Upper lobe of right lung (tissue), 1 donor: ENCODE measurements at regions not wholly inside any gene's neighbourhood (a gene's known extent, or its start where the extent isn't known, plus 50 kb on each side); places are given as distances from the start of the nearest gene placed in this dataset.

Experiments
- ATAC-seq: fragments of 200-7000 bp; cut with Tn5 transposase; one replicate; pipeline ENCODE4 v1.9.1; 2020; ENCODE audit warnings: mild to moderate bottlenecking, moderate library complexity
- DNase-seq: peaks from one replicate; pipeline ENCODE4 v3.0.0-alpha.2; 2020
- H3K27ac ChIP-seq: fragments of 200-600 bp; one replicate; pipeline ENCODE4 v1.8.0; 2022
- H3K27me3 ChIP-seq: fragments of 200-600 bp; one replicate; pipeline ENCODE4 v1.8.0; 2022; ENCODE audit warnings: mild to moderate bottlenecking
- H3K36me3 ChIP-seq: fragments of 200-600 bp; one replicate; pipeline ENCODE4 v1.8.0; 2022
- H3K4me1 ChIP-seq: fragments of 200-600 bp; one replicate; pipeline ENCODE4 v1.8.0; 2022
- H3K4me3 ChIP-seq: fragments of 200-600 bp; one replicate; pipeline ENCODE4 v1.8.0; 2022; ENCODE audit warnings: mild to moderate bottlenecking
- H3K9me3 ChIP-seq: fragments of 200-600 bp; one replicate; pipeline ENCODE4 v1.8.0; 2022
- intact Hi-C: fragments of 100-400 bp; cut with DNase I; formaldehyde crosslinking; loops from one replicate; pipeline ENCODE4 v1.11.0; 2022
- TF ChIP-seq, protein P1 (sequence below): fragments of 200-600 bp; IDR thresholded peaks from one replicate; pipeline ENCODE4 v1.8.0; 2022; ENCODE audit warnings: antibody characterized with exemption
- donor health status: DM: no; HTN: yes; CAD: no; lungs with severe emphysema.

DNA sequence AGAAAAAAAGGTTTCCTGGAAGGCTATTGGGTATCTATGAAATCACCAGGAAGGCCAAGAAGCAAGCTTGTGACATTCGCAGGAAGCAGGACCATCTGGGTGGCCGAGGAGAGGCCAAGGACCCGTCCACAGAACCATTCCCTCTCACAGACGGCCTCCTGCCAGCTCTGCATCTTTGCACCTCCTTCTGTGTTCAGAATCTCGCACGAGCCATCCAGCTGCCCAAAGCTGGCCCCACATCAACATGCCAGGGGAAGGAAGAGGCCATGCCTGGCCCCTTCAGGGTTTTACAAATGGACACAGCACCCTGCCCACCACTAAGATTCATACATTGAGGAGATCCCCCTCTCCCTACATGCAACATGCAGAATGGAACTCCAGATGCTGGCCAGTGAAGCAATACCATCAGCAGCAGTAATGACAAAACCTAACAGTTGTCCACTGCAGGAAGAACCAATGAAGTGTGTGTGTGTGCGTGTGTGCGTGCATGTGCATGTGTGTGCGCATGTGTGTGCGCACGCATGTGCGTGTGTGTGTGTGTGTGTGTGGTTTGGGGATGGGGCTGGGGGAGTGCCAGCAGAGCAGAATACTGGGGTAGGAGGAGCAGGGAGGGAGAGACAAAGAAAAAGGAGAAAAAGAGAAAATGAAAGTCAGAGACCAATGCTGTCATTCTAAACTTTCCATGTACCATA lies 184.2 kb upstream of the FOXQ1 start:
- no peaks in the 10 kb centered on the region for H3K9me3 ChIP-seq
- TF ChIP-seq, protein P1, sequence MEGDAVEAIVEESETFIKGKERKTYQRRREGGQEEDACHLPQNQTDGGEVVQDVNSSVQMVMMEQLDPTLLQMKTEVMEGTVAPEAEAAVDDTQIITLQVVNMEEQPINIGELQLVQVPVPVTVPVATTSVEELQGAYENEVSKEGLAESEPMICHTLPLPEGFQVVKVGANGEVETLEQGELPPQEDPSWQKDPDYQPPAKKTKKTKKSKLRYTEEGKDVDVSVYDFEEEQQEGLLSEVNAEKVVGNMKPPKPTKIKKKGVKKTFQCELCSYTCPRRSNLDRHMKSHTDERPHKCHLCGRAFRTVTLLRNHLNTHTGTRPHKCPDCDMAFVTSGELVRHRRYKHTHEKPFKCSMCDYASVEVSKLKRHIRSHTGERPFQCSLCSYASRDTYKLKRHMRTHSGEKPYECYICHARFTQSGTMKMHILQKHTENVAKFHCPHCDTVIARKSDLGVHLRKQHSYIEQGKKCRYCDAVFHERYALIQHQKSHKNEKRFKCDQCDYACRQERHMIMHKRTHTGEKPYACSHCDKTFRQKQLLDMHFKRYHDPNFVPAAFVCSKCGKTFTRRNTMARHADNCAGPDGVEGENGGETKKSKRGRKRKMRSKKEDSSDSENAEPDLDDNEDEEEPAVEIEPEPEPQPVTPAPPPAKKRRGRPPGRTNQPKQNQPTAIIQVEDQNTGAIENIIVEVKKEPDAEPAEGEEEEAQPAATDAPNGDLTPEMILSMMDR = no peak
- no peak overlapping the region for H3K27ac ChIP-seq
- ATAC-seq (no peak), DNase-seq (no peak)
- no peaks in the 10 kb centered on the region for H3K27me3 ChIP-seq
- H3K36me3 ChIP-seq = no peaks in the 10 kb centered on the region
- intact Hi-C loops = no loop called here
- no peak overlapping the region for H3K4me3 ChIP-seq
- H3K4me1 ChIP-seq = no peaks in the 10 kb centered on the region

DNA sequence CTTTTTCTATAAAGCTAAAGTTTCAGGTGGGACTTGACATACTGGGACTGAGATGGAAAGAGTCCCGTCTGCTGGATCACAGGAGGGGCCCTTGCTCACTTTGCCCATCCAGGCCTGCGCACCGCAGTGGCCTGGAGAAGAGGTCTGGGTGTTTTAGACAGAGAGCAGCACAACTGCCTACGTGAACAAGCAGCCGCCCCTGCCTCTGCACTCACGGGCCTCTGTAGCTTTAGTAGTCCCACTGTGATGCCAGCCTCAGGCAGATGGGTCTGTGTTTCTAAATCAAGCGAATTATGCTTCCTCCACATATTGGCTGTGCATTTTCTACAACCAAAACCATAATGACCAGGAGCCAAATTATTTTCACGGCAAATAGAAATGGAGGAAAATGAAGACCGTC lies 184.8 kb upstream of the FOXQ1 start:
- H3K4me1 ChIP-seq = no peaks in the 10 kb centered on the region
- no peak overlapping the region for H3K27ac ChIP-seq
- DNase-seq (no peak), ATAC-seq (no peak)
- intact Hi-C loops = no loop called here
- no peaks in the 10 kb centered on the region for H3K36me3 ChIP-seq
- H3K9me3 ChIP-seq = no peaks in the 10 kb centered on the region
- no peak overlapping the region for H3K4me3 ChIP-seq
- TF ChIP-seq, protein P1 = no peak
- H3K27me3 ChIP-seq = no peaks in the 10 kb centered on the region

DNA sequence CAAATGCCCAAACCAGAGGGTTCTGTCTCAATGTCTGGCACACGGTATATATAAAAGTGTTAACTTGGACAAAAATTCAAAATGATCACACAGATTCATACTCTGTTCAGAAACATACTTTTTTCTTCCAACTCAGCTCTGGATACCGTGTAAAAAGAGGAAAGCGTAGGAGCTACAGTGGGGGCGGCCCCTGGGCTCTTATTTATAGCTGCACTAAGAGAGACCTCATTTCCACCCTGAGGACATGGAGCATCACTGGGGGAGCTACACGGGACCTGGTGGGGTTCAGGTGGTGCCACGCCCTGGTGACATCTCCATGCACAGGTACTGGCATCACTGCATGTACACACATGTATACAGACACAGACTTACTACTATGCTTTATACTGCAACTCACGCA lies 185.9 kb upstream of the FOXQ1 start:
- no peaks in the 10 kb centered on the region for H3K4me1 ChIP-seq
- H3K36me3 ChIP-seq = no peaks in the 10 kb centered on the region
- H3K9me3 ChIP-seq = no peaks in the 10 kb centered on the region
- TF ChIP-seq, protein P1 = no peak
- H3K4me3 ChIP-seq = no peak overlapping the region
- no peak for ATAC-seq
- no peak for DNase-seq
- intact Hi-C loops = no loop called here
- H3K27ac ChIP-seq = no peak overlapping the region
- no peaks in the 10 kb centered on the region for H3K27me3 ChIP-seq

DNA sequence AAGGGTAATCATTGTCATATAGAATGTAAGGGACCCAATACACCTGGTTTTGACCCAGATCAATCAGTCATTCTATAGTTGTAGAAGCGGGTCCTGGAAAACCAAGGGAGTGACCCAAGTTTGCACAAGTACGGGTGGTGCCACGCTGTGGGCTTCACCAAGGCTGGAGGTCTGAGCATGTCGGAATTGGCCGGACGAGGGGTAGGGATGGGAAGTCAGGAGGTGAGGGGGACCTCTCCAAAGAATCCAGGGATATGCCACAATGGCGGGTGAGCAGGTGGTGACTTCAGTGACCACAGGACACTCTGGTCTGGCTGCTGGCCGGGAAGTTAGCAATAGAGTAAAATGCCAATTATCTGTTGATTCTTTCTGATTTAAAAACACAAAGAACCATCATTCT lies 186.6 kb upstream of the FOXQ1 start:
- H3K4me1 ChIP-seq = no peaks in the 10 kb centered on the region
- H3K27ac ChIP-seq = no peak overlapping the region
- intact Hi-C loops = no loop called here
- TF ChIP-seq, protein P1 = no peak
- no peaks in the 10 kb centered on the region for H3K36me3 ChIP-seq
- DNase-seq (no peak), ATAC-seq (no peak)
- H3K27me3 ChIP-seq = no peaks in the 10 kb centered on the region
- no peak overlapping the region for H3K4me3 ChIP-seq
- no peaks in the 10 kb centered on the region for H3K9me3 ChIP-seq

DNA sequence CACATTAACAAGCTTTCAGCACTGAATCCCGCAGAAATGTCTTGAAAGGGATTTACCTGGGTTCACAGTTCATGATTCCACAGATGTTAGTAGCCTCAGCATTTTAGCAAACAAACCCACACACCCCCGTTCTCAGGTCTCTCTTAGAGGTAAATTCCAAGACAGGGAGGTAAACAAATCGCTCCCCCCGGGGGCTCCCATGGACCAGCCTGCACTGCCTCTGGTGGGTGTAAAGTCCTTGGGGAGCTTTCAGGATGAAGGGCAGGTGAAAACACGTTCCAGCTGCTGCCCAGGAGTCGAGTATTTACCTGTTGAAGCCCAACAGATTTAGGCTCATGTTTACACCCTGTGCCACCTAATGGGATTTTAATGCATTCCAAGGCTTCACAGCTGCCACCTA lies 187.0 kb upstream of the FOXQ1 start:
- Histone ChIP-seq H3K36me3 (no peaks in the 10 kb centered on the region), H3K9me3 (no peaks in the 10 kb centered on the region), H3K27ac (no peak overlapping the region), H3K4me3 (no peak overlapping the region), H3K4me1 (no peaks in the 10 kb centered on the region), H3K27me3 (no peaks in the 10 kb centered on the region)
- ATAC-seq (no peak), DNase-seq (no peak)
- TF ChIP-seq, protein P1 = no peak
- intact Hi-C loops = no loop called here
